SK-N-SH (cell line): ENCODE measurements at regions not wholly inside any gene's neighbourhood (a gene's known extent, or its start where the extent isn't known, plus 50 kb on each side); places are given as distances from the start of the nearest gene placed in this dataset.
"Not testable (repeated sequence)": the region's sequence is repeated elsewhere in the genome, so short reads cannot be mapped to it uniquely, and the experiment has no call there.

Experiments used
- CTCF ChIA-PET: fragments of 300-600, 350-600 bp; formaldehyde crosslinking; extraction: SDS; loops from one replicate; lab custom pipeline; 2021; lab: Yijun Ruan, JAX
- POLR2A ChIA-PET: fragments of 350-600 bp; sonication (Branson Sonifier 250); formaldehyde crosslinking; extraction: SDS; loops from one replicate; lab custom pipeline; 2020; ENCODE audit warnings: antibody characterized with exemption, inconsistent platforms; lab: Yijun Ruan, JAX
- DNase-seq: peaks from one replicate; pipeline ENCODE4 v3.0.0; 2012
- H2AFZ ChIP-seq: fragments of 200-600 bp; sonication (generic); 2 replicates; pipeline ENCODE4 v1.8.1; 2016; ENCODE audit warnings: antibody characterized with exemption, mild to moderate bottlenecking, low read depth
- H3F3A ChIP-seq: fragments of 200-600 bp; sonication (generic); replicated peaks from 2 replicates; pipeline ENCODE3; 2016; ENCODE audit warnings: antibody characterized with exemption, mild to moderate bottlenecking; ENCODE audit not compliant: insufficient read depth
- H3K27ac ChIP-seq, 2 experiments: fragments of 200-500 bp in 1 of 2; fragments of 200-600 bp in 1 of 2; sonication (Bioruptor generic) in 1 of 2; sonication (generic), shearing (Covaris generic) in 1 of 2; 2 replicates each; pipeline versions ENCODE4 v1.5.1 to v1.6.1; 2014 to 2016; ENCODE audit warnings: low read depth in 2 of 2, inconsistent platforms in 1 of 2, low read length in 1 of 2, mild to moderate bottlenecking in 1 of 2, mixed read lengths in 1 of 2
- H3K27me3 ChIP-seq: fragments of 200-600 bp; sonication (generic), shearing (Covaris generic); 2 replicates; pipeline ENCODE4 v1.6.1; 2016; ENCODE audit warnings: mixed run types; ENCODE audit not compliant: insufficient read depth
- H3K36me3 ChIP-seq, 2 experiments: fragments of 200-500 bp in 1 of 2; fragments of 200-600 bp in 1 of 2; sonication (Bioruptor generic) in 1 of 2; sonication (generic) in 1 of 2; replicated peaks in 1 of 2; 2 replicates each; pipeline versions ENCODE3 to v1.5.1; 2014 to 2016; ENCODE audit warnings: low read length in 1 of 2, mild to moderate bottlenecking in 1 of 2; ENCODE audit not compliant: insufficient read depth in 2 of 2, control insufficient read depth in 1 of 2
- H3K4me1 ChIP-seq, 2 experiments: fragments of 200-500 bp in 1 of 2; fragments of 200-600 bp in 1 of 2; sonication (Bioruptor generic) in 1 of 2; sonication (generic), shearing (Covaris generic) in 1 of 2; 2 replicates each; pipeline versions ENCODE4 v1.5.1 to v1.6.1; 2014 to 2016; ENCODE audit warnings: low read depth in 1 of 2, low read length in 1 of 2, mixed run types in 1 of 2; ENCODE audit not compliant: insufficient read depth in 2 of 2, control insufficient read depth in 1 of 2
- H3K4me2 ChIP-seq: fragments of 200-600 bp; sonication (generic), shearing (Covaris generic); 2 replicates; pipeline ENCODE4 v1.6.1; 2017; ENCODE audit warnings: mixed run types
- H3K4me3 ChIP-seq, 2 experiments: fragments of 200-500 bp in 1 of 2; fragments of 200-600 bp in 1 of 2; sonication (Bioruptor generic) in 1 of 2; sonication (generic), shearing (Covaris generic) in 1 of 2; 2 replicates each; pipeline versions ENCODE4 v1.5.1 to v1.8.1; 2014 to 2016; ENCODE audit warnings: low read depth in 2 of 2, inconsistent platforms in 1 of 2, low read length in 1 of 2, mild to moderate bottlenecking in 1 of 2, mixed read lengths in 1 of 2, moderate library complexity in 1 of 2
- H3K79me2 ChIP-seq: fragments of 200-600 bp; sonication (generic); 2 replicates; pipeline ENCODE4 v1.8.1; 2017; ENCODE audit warnings: mild to moderate bottlenecking; ENCODE audit not compliant: insufficient read depth
- H3K9ac ChIP-seq: fragments of 200-600 bp; sonication (generic); 2 replicates; pipeline ENCODE4 v1.6.1; 2017; ENCODE audit warnings: mixed run types
- H3K9me2 ChIP-seq: fragments of 200-600 bp; sonication (generic); 2 replicates; pipeline ENCODE4 v1.6.1; 2017; ENCODE audit warnings: mixed run types
- H3K9me3 ChIP-seq: fragments of 200-600 bp; sonication (generic); 2 replicates; pipeline ENCODE4 v1.6.1; 2017; ENCODE audit warnings: mixed run types, mild to moderate bottlenecking, moderate library complexity
- H4K20me1 ChIP-seq: fragments of 200-600 bp; sonication (generic); 2 replicates; pipeline ENCODE4 v1.6.1; 2017; ENCODE audit warnings: mild to moderate bottlenecking, mixed run types; ENCODE audit not compliant: insufficient read depth
- EP300 ChIP-seq, 2 experiments: IDR thresholded peaks; 2 replicates each; pipeline versions ENCODE4 v1.4.0 to v1.6.1; 2012; ENCODE audit warnings: borderline replicate concordance in 1 of 2, low read depth in 1 of 2, low read length in 1 of 2
- FOSL2 ChIP-seq: IDR thresholded peaks from 2 replicates; pipeline ENCODE4 v1.4.0; 2012; ENCODE audit warnings: low read depth, mild to moderate bottlenecking, moderate library complexity, borderline replicate concordance
- FOXM1 ChIP-seq: IDR thresholded peaks from 2 replicates; pipeline ENCODE4 v1.4.0; 2012; ENCODE audit warnings: low read depth, mild to moderate bottlenecking
- GABPA ChIP-seq: IDR thresholded peaks from 2 replicates; pipeline ENCODE4 v1.4.0; 2012; ENCODE audit warnings: low read depth, mild to moderate bottlenecking
- JUND ChIP-seq: IDR thresholded peaks from 2 replicates; pipeline ENCODE4 v1.4.0; 2012
- NFIC ChIP-seq: IDR thresholded peaks from 2 replicates; pipeline ENCODE4 v1.4.0; 2012; ENCODE audit warnings: borderline replicate concordance
- RFX5 ChIP-seq: IDR thresholded peaks from 2 replicates; pipeline ENCODE4 v1.6.1; 2012; ENCODE audit warnings: mild to moderate bottlenecking, improper control_type of control experiment, low read length
- RXRA ChIP-seq: IDR thresholded peaks from 2 replicates; pipeline ENCODE4 v1.4.0; 2012; ENCODE audit warnings: low read depth, mild to moderate bottlenecking, borderline replicate concordance
- SIN3A ChIP-seq: IDR thresholded peaks from 2 replicates; pipeline ENCODE4 v1.6.1; 2012; ENCODE audit warnings: low read depth, mild to moderate bottlenecking, low read length, moderate library complexity, borderline replicate concordance
- SMC3 ChIP-seq: IDR thresholded peaks from 2 replicates; pipeline ENCODE4 v1.6.1; 2012; ENCODE audit warnings: low read depth, low read length, improper control_type of control experiment
- TCF12 ChIP-seq: IDR thresholded peaks from 2 replicates; pipeline ENCODE4 v1.4.0; 2012
- TEAD4 ChIP-seq: IDR thresholded peaks from 2 replicates; pipeline ENCODE4 v1.4.0; 2012; ENCODE audit warnings: mild to moderate bottlenecking, borderline replicate concordance; ENCODE audit not compliant: insufficient read depth
- YY1 ChIP-seq: IDR thresholded peaks from 2 replicates; pipeline ENCODE4 v1.4.0; 2012; ENCODE audit warnings: low read depth, mild to moderate bottlenecking
- WGBS: methylation state at CpG from one replicate; pipeline ENCODE4 v1.1.6; 2017; ENCODE audit warnings: low lambda C conversion rate; 5-methylcytosine and 5-hydroxymethylcytosine counted together
- TF ChIP-seq, protein P1 (sequence below): IDR thresholded peaks from 2 replicates; pipeline ENCODE4 v1.4.0; 2012; ENCODE audit warnings: low read depth, borderline replicate concordance
- TF ChIP-seq, protein P2 (sequence below): IDR thresholded peaks from 2 replicates; pipeline ENCODE4 v1.4.0; 2012; ENCODE audit warnings: low read depth, borderline replicate concordance
- TF ChIP-seq, protein P3 (sequence below): IDR thresholded peaks from 2 replicates; pipeline ENCODE4; 2012

DNA sequence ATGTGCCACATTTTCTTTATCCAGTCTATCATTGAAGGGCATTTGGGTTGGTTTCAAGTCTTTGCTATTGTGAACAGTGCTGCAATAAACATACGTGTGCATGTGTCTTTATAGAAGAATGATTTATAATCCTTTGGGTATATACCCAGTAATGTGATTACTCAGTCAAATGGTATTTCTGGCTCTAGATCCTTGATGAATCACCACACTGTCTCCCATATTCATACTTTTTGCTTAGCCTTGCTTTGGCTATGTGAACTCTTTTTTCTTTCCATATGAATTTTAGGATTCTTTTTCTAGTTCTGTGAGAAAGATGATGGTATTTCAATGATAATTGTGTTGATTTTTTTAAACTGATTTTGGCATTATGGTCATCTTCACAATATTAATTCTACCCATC is 530.1 kb downstream of the SLC6A15 start:
- H3K27ac ChIP-seq, result peak overlapping the region in 1 of 2 experiments; percentile 57; a peak in 2 of 4 replicates
- H3K9ac ChIP-seq, H3K9me3 ChIP-seq, H3K79me2 ChIP-seq, CTCF ChIA-PET, DNase-seq, H3K4me3 ChIP-seq, H3K9me2 ChIP-seq, H3K4me2 ChIP-seq, H3F3A ChIP-seq, H3K36me3 ChIP-seq, H2AFZ ChIP-seq, H3K4me1 ChIP-seq, POLR2A ChIA-PET, H3K27me3 ChIP-seq, H4K20me1 ChIP-seq: not testable (repeated sequence)
- TF ChIP-seq JUND (peak; percentile 65), NFIC (peak; percentile 43; the same call in 1 of the 2 replicates), FOSL2 (peak; percentile 63), TCF12 (peak; percentile 29; the same call in 1 of the 2 replicates), TEAD4 (peak; percentile 19; the same call in 1 of the 2 replicates)
- 25% methylated on average over 1 of the region's 1 CpG for WGBS

DNA sequence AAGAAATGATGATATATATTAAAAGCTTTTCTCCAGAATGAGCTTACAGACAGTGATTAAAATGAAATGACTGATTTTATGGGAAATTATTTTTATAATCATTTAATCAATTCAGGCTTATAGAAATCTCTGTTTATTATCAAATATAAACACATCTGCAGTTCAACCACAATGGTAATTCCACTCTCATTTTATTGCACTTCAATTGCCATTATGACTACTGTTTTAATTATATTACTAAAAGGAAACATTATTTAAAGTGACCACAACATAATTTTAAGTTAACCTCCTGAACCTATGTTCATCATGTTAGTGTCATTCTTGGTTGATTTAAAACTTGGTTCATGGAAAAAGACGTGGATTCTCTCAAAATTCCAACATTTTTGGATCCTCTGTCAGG is 536.3 kb downstream of the SLC6A15 start:
- no peaks in the 10 kb centered on the region for H3K27me3 ChIP-seq
- H3K27ac ChIP-seq, result no peak overlapping the region; a peak in 1 of 4 replicates
- no peaks in the 10 kb centered on the region for H3F3A ChIP-seq
- TF ChIP-seq, protein P1, sequence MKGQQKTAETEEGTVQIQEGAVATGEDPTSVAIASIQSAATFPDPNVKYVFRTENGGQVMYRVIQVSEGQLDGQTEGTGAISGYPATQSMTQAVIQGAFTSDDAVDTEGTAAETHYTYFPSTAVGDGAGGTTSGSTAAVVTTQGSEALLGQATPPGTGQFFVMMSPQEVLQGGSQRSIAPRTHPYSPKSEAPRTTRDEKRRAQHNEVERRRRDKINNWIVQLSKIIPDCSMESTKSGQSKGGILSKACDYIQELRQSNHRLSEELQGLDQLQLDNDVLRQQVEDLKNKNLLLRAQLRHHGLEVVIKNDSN, result no peak
- TF ChIP-seq TEAD4, result no peak
- TF ChIP-seq YY1, result no peak
- TF ChIP-seq SMC3, result no peak
- no peak for TF ChIP-seq FOSL2
- TF ChIP-seq GABPA, result no peak
- no peak for TF ChIP-seq JUND
- TF ChIP-seq FOXM1, result no peak
- CTCF ChIA-PET, result no interaction called here
- H3K4me2 ChIP-seq, result no peak overlapping the region
- no peak overlapping the region for H3K4me3 ChIP-seq
- no peaks in the 10 kb centered on the region for H4K20me1 ChIP-seq
- H3K79me2 ChIP-seq, result no peaks in the 10 kb centered on the region
- H3K36me3 ChIP-seq, result no peaks in the 10 kb centered on the region
- H3K9ac ChIP-seq, result no peak overlapping the region
- POLR2A ChIA-PET, result no interaction called here
- H3K9me2 ChIP-seq, result no peaks in the 10 kb centered on the region
- H3K4me1 ChIP-seq, result no peaks in the 10 kb centered on the region; a peak in 1 of 4 replicates
- no peak for DNase-seq
- WGBS, result 52% methylated on average over 1 of the region's 1 CpG
- H3K9me3 ChIP-seq, result no peaks in the 10 kb centered on the region
- no peak overlapping the region for H2AFZ ChIP-seq

DNA sequence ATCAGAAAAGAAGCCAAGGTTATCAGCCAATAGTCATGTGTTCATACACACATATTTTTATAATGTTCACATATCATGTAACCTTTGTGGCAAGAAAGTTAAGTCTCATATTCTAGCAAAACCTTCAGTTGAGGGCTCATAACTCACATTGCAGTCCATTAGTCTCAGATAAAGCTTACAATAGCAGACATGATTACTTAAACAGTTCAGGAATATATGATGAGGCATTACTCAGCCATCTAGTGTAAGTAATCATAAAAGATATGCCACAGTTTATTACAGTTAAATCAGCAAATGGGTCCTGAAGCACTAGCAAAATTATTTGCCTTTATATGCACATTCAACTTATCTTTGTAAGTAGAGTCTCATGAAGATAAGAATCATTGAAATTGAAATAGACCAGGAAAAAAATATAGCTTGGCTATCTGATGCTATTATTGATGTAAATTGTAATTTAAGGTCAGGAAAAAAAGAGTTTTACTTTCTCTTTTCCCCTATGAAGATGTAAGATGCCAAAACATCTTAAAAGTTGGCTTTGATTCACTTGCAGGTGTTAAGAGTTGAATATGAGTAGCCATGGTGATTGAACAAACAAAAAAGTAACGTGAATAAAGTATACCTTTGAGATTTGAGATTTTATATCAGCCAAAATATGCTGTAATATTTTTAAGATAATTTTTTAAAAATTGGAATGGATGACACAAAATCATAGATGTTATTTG is 537.0 kb downstream of the SLC6A15 start:
- 62% methylated on average over 1 of the region's 1 CpG for WGBS
- Histone ChIP-seq H4K20me1 (no peaks in the 10 kb centered on the region), H3K79me2 (no peaks in the 10 kb centered on the region), H2AFZ (no peak overlapping the region), H3K27ac (no peak overlapping the region; a peak in 1 of 4 replicates), H3K4me3 (no peak overlapping the region), H3K27me3 (no peaks in the 10 kb centered on the region), H3K9me2 (no peaks in the 10 kb centered on the region), H3K36me3 (no peaks in the 10 kb centered on the region), H3K9me3 (no peaks in the 10 kb centered on the region), H3K4me1 (no peaks in the 10 kb centered on the region; a peak in 1 of 4 replicates), H3K4me2 (no peak overlapping the region), H3K9ac (no peak overlapping the region), H3F3A (no peaks in the 10 kb centered on the region)
- ChIA-PET CTCF (interaction anchor here (0.7 kb wide), 1 partner anchor 41 kb away, joined by 3 read pairs; no protein-coding TSS in a partner anchor), POLR2A (no interaction called here)
- DNase-seq, result no peak
- TF ChIP-seq TEAD4 (peak; percentile 36; the same call in 1 of the 2 replicates), EP300 (IDR thresholded peaks at IDR 0.05; ENCODE audit: borderline replicate concordance in 1 of 2, low read depth in 1 of 2, low read length in 1 of 2) (peak in 1 of 2 experiments; percentile 63; a peak in 1 of 4 replicates), SMC3 (no peak), RXRA (no peak), NFIC (no peak), SIN3A (no peak), TCF12 (peak; percentile 65), RFX5 (no peak), FOSL2 (peak; percentile 16; the same call in 1 of the 2 replicates), FOXM1 (no peak)
- TF ChIP-seq, protein P2, sequence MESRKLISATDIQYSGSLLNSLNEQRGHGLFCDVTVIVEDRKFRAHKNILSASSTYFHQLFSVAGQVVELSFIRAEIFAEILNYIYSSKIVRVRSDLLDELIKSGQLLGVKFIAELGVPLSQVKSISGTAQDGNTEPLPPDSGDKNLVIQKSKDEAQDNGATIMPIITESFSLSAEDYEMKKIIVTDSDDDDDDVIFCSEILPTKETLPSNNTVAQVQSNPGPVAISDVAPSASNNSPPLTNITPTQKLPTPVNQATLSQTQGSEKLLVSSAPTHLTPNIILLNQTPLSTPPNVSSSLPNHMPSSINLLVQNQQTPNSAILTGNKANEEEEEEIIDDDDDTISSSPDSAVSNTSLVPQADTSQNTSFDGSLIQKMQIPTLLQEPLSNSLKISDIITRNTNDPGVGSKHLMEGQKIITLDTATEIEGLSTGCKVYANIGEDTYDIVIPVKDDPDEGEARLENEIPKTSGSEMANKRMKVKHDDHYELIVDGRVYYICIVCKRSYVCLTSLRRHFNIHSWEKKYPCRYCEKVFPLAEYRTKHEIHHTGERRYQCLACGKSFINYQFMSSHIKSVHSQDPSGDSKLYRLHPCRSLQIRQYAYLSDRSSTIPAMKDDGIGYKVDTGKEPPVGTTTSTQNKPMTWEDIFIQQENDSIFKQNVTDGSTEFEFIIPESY, result no peak
- TF ChIP-seq, protein P1, result no peak
- TF ChIP-seq, protein P3, sequence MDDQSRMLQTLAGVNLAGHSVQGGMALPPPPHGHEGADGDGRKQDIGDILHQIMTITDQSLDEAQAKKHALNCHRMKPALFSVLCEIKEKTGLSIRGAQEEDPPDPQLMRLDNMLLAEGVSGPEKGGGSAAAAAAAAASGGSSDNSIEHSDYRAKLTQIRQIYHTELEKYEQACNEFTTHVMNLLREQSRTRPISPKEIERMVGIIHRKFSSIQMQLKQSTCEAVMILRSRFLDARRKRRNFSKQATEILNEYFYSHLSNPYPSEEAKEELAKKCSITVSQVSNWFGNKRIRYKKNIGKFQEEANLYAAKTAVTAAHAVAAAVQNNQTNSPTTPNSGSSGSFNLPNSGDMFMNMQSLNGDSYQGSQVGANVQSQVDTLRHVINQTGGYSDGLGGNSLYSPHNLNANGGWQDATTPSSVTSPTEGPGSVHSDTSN, result peak; percentile 76
